LNCAP (cell line): ENCODE measurements at regions not wholly inside any gene's neighbourhood (a gene's known extent, or its start where the extent isn't known, plus 50 kb on each side); places are given as distances from the start of the nearest gene placed in this dataset.

ENCODE experiments used
- CTCF ChIP-seq: fragments of 450-650 bp; IDR thresholded peaks from 2 replicates; pipeline ENCODE4 v1.5.1; 2017; ENCODE audit warnings: mild to moderate bottlenecking

DNA sequence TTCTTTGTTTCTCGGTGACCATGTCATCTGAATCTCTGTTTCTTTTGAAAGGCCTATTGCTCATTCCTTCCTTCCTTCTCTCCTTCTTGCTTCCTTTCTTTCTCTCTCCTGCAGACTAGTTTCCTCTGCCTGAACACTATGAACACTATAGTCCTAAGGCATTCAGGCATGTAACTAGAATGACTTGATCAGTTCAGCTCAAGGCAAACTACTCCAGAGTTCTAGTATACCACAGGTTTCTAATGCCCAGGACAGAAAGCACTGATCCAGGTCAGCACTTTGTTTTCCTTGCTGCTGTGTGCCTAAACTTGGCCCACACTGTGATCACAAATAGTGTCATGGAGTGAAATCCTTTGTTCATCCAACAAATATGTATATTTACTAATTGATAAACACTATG, 324.1 kb upstream of the GJE1 start:
- no peak for TF ChIP-seq CTCF

GRCh38 chr6:141790921-141791320, 341.8 kb upstream of the GJE1 start:
- TF ChIP-seq CTCF = no peak

- no peak for TF ChIP-seq CTCF
Measured at GRCh38 chr6:141788096-141788495, 344.6 kb upstream of the GJE1 start.

DNA sequence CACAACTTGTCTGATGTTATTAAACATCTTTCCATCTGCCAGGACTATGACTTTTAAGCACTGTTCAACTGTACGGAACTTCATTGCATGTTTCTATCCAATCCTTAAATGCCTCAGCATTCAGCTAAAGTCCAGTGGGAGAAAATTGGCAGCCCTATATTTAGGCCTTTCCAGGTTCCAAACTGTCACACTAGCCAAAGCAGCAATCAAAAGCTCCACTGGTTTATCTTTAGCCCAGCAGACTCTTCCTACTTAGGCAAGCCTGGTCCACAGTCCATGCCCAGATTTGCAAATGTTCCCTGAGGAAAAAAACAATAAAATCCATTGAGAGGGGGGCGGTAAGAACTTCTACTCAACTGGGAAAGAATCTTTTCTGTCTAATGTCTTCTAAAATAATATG, 349.1 kb upstream of the GJE1 start:
- TF ChIP-seq CTCF = no peak

DNA sequence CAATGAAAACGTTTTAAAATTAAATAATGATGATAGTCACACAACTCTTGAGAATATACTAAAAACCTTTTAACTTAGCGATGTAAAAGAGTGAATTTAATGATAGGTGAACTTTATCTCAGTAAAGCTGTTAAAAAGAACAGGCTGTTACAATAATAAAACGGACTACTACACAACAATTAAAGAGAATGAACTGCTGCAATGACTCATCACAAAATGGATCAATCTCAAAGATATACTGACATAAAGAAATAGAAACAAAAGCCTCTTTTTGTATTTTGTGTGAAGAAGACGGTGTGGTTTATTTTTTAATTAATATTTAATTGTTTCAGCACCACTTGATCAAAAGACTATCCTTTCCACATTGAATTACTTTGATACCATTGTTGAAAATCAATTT, 352.4 kb upstream of the GJE1 start:
- TF ChIP-seq CTCF = no peak

DNA sequence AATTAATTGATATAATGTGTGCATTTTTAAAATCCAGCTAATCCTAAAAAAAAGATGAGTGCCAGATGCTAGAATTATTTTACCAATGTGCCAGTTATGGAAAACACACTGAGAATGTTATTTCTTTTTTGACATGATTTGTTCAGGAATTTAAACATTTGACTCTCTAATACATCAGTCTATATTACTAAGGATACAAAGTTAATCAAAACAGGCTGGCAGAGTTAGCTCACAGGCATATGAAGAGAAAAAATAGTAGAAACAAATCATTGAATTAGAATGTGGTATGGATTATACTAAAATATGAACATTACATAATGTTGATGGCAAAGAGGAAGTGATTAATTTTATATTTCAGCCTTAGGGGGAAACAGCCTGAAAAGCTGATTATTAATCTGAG, 368.3 kb upstream of the GJE1 start:
- no peak for TF ChIP-seq CTCF

DNA sequence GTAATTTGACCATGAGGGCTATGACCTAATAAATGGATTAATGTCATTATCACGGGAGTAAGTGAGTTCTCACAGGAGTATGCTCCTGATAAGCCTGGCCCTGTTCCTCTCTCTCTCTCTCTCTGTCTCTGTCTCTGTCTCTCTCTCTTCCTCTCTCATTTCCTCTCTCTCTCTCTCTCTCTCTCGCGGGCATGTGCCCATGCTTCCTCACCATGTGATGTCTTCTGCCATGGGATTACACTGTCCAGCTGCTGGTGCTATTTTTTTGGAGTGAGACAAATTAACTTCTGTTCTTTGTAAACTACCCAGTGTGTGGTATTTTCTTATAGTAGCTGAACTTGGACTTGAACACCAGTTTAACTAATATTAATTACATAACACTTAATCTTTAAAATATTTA, 374.3 kb upstream of the GJE1 start:
- TF ChIP-seq CTCF = no peak

DNA sequence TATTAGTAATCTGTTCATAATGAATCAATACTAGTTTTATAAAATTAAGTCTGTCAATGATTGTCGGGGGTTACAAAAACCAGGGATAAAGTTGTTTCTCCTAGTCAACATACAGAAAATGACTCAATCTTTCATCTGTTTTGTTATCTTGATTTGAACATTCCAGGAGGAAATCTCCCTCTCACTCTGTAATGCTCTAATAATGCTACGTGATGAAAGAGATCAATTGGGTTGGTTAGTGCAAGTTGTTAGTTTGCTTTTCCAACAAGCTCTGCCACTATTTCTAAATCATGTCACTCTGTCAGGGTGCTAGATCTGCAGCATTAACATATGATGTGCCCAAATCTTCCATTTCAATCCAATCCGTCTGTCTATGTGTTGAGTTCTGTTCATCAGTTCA, 379.5 kb upstream of the GJE1 start:
- TF ChIP-seq CTCF = no peak
